Panc1 (cell line): ENCODE measurements at regions not wholly inside any gene's neighbourhood (a gene's known extent, or its start where the extent isn't known, plus 50 kb on each side); places are given as distances from the start of the nearest gene placed in this dataset.

ENCODE experiments used
- ATAC-seq: fragments of 200-7000 bp; cut with Tn5 transposase; 2 replicates; pipeline ENCODE4 v1.9.1; 2020; ENCODE audit warnings: mild to moderate bottlenecking, moderate library complexity
- BruUV-seq: library from RNA; stranded (reverse); fragments of 400-500 nt; replicated peaks from 2 replicates; lab custom pipeline; 2021; lab: Mats Ljungman, UMichigan
- CTCF ChIA-PET: fragments of 300-600 bp; sonication (Branson Sonifier 250); formaldehyde crosslinking; loops from one replicate; lab custom pipeline; 2022; ENCODE audit warnings: antibody characterized with exemption; lab: Charles Lee
- POLR2A ChIA-PET: fragments of 300-600 bp; sonication (Branson Sonifier 250); formaldehyde crosslinking; loops from one replicate; lab custom pipeline; 2022; ENCODE audit warnings: antibody characterized with exemption; lab: Charles Lee
- DNase-seq: peaks from one replicate; pipeline ENCODE4 v3.0.0-alpha.2; 2010; ENCODE audit warnings: low read depth, low spot score
- H3K27ac ChIP-seq: 2 replicates; pipeline ENCODE4 v1.5.1; 2011; ENCODE audit warnings: mild to moderate bottlenecking, low read length, inconsistent platforms
- H3K27me3 ChIP-seq: fragments of 200-500 bp; sonication (Bioruptor generic); 2 replicates; pipeline ENCODE4 v1.6.0; 2014; ENCODE audit warnings: low read length, inconsistent platforms; ENCODE audit not compliant: control insufficient read depth, insufficient read depth
- H3K36me3 ChIP-seq: fragments of 200-500 bp; sonication (Bioruptor generic); 2 replicates; pipeline ENCODE4 v1.5.1; 2014; ENCODE audit warnings: inconsistent platforms, mild to moderate bottlenecking, low read length, moderate library complexity; ENCODE audit not compliant: control insufficient read depth, insufficient read depth
- H3K4me1 ChIP-seq: 2 replicates; pipeline ENCODE4 v1.5.1; 2011; ENCODE audit warnings: inconsistent platforms, mild to moderate bottlenecking, low read length, moderate library complexity; ENCODE audit not compliant: control insufficient read depth, insufficient read depth
- H3K4me3 ChIP-seq, 2 experiments: 2 replicates each; pipeline ENCODE4 v1.5.1; 2011 to 2012; ENCODE audit warnings: low read depth in 2 of 2, low read length in 2 of 2, mild to moderate bottlenecking in 2 of 2, inconsistent platforms in 1 of 2, moderate library complexity in 1 of 2
- H3K9me3 ChIP-seq: fragments of 200-500 bp; sonication (Bioruptor generic); 2 replicates; pipeline ENCODE4 v1.5.1; 2014; ENCODE audit warnings: low read depth, mild to moderate bottlenecking, inconsistent platforms, low read length, moderate library complexity; ENCODE audit not compliant: control insufficient read depth, insufficient read depth
- CTCF ChIP-seq: fragments of 450-650 bp; IDR thresholded peaks from 2 replicates; pipeline ENCODE4 v1.5.1; 2017; ENCODE audit warnings: mild to moderate bottlenecking
- POLR2AphosphoS5 ChIP-seq: IDR thresholded peaks from 2 replicates; pipeline ENCODE4 v1.6.1; 2012; ENCODE audit warnings: mild to moderate bottlenecking, low read depth, low read length, moderate library complexity
- REST ChIP-seq, 2 experiments: IDR thresholded peaks; 2 replicates each; pipeline ENCODE4 v1.6.1; 2011 to 2012; ENCODE audit warnings: low read depth in 2 of 2, control low read depth in 1 of 2, low read length in 1 of 2, mild to moderate bottlenecking in 1 of 2, moderate library complexity in 1 of 2; ENCODE audit not compliant: insufficient read depth in 1 of 2
- SIN3A ChIP-seq: IDR thresholded peaks from 2 replicates; pipeline ENCODE4 v1.6.1; 2012; ENCODE audit warnings: low read depth, mild to moderate bottlenecking, low read length, moderate library complexity, borderline replicate concordance; ENCODE audit not compliant: insufficient read depth
- TCF7L2 ChIP-seq: IDR thresholded peaks from 2 replicates; pipeline ENCODE4 v1.6.1; 2011; ENCODE audit warnings: mild to moderate bottlenecking, low read depth, low read length, inconsistent platforms
- in situ Hi-C: cut with HindIII; loops from 2 replicates; pipeline ENCODE4 v1.10.0; 2016; ENCODE audit warnings: low sequenced_read_pairs, low pct_unique_long_range_greater_than_20kb
- intact Hi-C: fragments of 100-400 bp; cut with micrococcal nuclease; formaldehyde crosslinking; loops from one replicate; pipeline ENCODE4 v1.10.0; 2022; ENCODE audit not compliant: unreplicated experiment

- intact Hi-C loops: no loop called here
- POLR2A ChIA-PET: no interaction called here
Observed at GRCh38 chr3:154990543-154990942, 89.6 kb upstream of the MME start.

GRCh38 chr3:154987846-154988245 lies 92.3 kb upstream of the MME start:
- DNase-seq (no peak), ATAC-seq (no peak)
- POLR2A ChIA-PET: no interaction called here
- Histone ChIP-seq H3K9me3 (no peaks in the 10 kb centered on the region), H3K27ac (no peak overlapping the region), H3K27me3 (no peaks in the 10 kb centered on the region), H3K4me1 (no peaks in the 10 kb centered on the region), H3K4me3 (no peak overlapping the region), H3K36me3 (no peaks in the 10 kb centered on the region)
- CTCF ChIA-PET: no interaction called here
- intact Hi-C loops (no loop called here), in situ Hi-C loops (no loop called here)
- no TSS peak for BruUV-seq
- TF ChIP-seq REST (IDR thresholded peaks at IDR 0.05; ENCODE audit: insufficient read depth in 1 of 2, low read depth in 2 of 2, low read length in 1 of 2) (no peak), SIN3A (no peak), POLR2AphosphoS5 (no peak), CTCF (no peak), TCF7L2 (no peak)

More at GRCh38 chr3:154990543-154990942, 89.6 kb upstream of the MME start:
- Histone ChIP-seq H3K27me3 (no peaks in the 10 kb centered on the region), H3K4me3 (no peak overlapping the region), H3K9me3 (no peaks in the 10 kb centered on the region), H3K4me1 (no peaks in the 10 kb centered on the region), H3K27ac (no peak overlapping the region), H3K36me3 (no peaks in the 10 kb centered on the region)
- DNase-seq (no peak), ATAC-seq (no peak)
- CTCF ChIA-PET: no interaction called here
- in situ Hi-C loops: no loop called here
- TF ChIP-seq REST (IDR thresholded peaks at IDR 0.05; ENCODE audit: insufficient read depth in 1 of 2, low read depth in 2 of 2, low read length in 1 of 2) (no peak), POLR2AphosphoS5 (no peak), TCF7L2 (no peak), SIN3A (no peak)
- BruUV-seq: no TSS peak
